ENCODE measurements at regions not wholly inside any gene's neighbourhood (a gene's known extent, or its start where the extent isn't known, plus 50 kb on each side); places are given as distances from the start of the nearest gene placed in this dataset.
"Not testable (repeated sequence)": the region's sequence is repeated elsewhere in the genome, so short reads cannot be mapped to it uniquely, and the experiment has no call there.

DNA sequence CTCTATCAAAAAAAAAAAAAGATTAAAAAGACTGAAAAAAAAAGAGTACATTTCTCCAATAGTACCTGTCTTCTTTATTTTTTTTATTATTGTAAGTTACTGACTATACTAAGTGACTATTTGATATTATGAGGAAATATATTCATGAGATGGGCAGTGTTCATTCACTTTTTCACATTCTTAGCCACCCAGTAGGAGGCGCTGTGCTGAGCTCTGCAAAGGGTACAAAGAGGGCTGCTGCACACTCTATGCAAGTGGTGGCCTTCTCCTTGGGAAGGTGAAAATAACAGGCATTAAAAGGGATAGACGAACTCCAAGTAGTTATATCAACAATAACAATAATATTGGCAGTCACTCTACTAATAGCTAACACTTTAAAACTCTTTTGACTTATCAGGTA is 1034.9 kb upstream of the FANCL start:
- Mint-ChIP-seq H3K4me1 (ENCODE audit: low read depth) (no peaks in the 10 kb centered on the region), H3K27ac (no peak overlapping the region), H3K36me3 (ENCODE audit: low read depth) (no peaks in the 10 kb centered on the region), H3K4me3 (no peak overlapping the region), H3K27me3 (no peaks in the 10 kb centered on the region), H3K9me3 (no peaks in the 10 kb centered on the region)

DNA sequence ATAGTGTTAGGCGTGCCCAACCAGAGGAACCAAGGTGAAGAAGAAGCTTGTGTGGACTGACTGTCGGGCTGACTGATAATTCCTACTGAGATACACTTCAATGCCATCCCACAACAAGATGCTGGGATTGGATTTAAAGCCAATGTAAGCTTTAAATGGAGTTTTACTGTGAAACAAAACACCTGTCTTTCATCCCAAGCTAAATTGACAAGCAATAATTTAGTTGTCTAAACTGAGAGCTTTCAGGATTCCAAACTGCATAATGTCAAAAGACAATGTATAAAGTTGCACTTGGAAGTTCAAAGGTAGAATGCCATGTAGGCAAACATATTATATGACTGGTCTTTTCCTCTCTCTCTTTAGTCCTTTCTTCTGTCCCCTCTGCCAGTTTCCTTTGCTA is 1025.3 kb upstream of the FANCL start:
- Mint-ChIP-seq H3K4me3 (no peak overlapping the region), H3K27me3 (no peaks in the 10 kb centered on the region), H3K4me1 (ENCODE audit: low read depth) (no peaks in the 10 kb centered on the region), H3K9me3 (no peaks in the 10 kb centered on the region), H3K27ac (no peak overlapping the region), H3K36me3 (ENCODE audit: low read depth) (no peaks in the 10 kb centered on the region)

DNA sequence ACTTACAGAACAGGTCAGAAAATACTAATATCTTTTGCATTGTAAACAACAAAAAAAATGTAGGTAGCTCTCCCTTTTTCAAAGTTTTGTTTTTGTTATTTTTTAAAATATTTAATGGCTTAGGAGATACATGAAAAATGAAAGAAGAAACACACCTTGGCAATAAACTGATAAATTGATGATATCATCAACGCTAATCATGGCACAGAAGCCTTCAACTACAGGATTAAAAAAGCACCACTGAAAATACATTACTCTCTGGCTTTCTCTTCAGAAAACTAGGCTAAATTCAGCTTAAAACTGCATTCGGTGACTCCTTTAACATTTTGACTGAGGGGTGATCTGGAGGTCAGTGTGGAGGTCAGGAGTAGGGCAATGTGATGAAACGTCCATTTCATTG is 1018.8 kb upstream of the FANCL start:
- no peaks in the 10 kb centered on the region for H3K36me3 Mint-ChIP-seq (ENCODE audit: low read depth)
- no peaks in the 10 kb centered on the region for H3K27me3 Mint-ChIP-seq
- H3K4me3 Mint-ChIP-seq = no peak overlapping the region
- H3K9me3 Mint-ChIP-seq = no peaks in the 10 kb centered on the region
- no peaks in the 10 kb centered on the region for H3K4me1 Mint-ChIP-seq (ENCODE audit: low read depth)
- no peak overlapping the region for H3K27ac Mint-ChIP-seq

DNA sequence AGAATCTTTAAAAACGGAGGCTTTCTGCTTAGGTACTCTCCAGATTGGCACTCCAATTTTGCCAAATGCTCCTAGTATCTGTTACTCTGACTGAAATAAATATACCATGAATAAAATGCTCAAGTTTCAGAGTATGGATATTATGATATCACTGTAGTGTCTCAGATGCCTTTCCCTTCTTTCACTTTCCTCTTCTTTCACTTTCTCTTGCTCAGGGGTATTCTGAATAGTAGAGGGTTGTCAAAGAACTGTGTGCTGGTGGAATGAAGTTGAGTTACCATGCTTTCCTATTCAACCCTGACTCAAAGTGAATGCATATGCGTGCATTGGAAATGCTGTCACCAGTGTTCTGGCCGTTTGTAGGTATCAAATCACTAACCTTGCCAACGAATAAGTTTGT is 1015.2 kb upstream of the FANCL start:
- Mint-ChIP-seq H3K36me3 (ENCODE audit: low read depth) (no peaks in the 10 kb centered on the region), H3K9me3 (no peaks in the 10 kb centered on the region), H3K27me3 (no peaks in the 10 kb centered on the region), H3K4me3 (no peak overlapping the region), H3K4me1 (ENCODE audit: low read depth) (no peaks in the 10 kb centered on the region), H3K27ac (no peak overlapping the region)

DNA sequence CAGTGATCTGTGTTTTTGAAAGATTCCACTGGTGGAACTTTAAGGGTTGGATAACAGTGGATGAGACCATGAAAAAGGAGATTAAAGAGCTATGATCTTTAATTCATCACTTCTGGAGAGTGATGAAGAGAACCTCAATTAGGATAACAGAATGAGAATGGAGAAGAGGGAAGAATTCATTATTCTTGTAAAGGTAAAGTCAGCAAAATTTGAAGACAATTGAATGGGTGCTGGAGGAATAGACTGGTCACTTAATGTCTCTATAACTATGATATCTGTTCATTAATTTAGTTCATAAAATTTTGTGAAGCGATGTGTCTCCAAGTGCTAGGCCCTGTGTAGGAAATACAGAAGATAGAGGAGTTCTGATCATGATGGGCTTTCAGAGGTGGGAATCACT is 1013.2 kb upstream of the FANCL start:
- H3K4me3 Mint-ChIP-seq = no peak overlapping the region
- H3K27me3 Mint-ChIP-seq = no peaks in the 10 kb centered on the region
- H3K27ac Mint-ChIP-seq = no peak overlapping the region
- H3K36me3 Mint-ChIP-seq (ENCODE audit: low read depth) = no peaks in the 10 kb centered on the region
- no peaks in the 10 kb centered on the region for H3K4me1 Mint-ChIP-seq (ENCODE audit: low read depth)
- no peaks in the 10 kb centered on the region for H3K9me3 Mint-ChIP-seq

DNA sequence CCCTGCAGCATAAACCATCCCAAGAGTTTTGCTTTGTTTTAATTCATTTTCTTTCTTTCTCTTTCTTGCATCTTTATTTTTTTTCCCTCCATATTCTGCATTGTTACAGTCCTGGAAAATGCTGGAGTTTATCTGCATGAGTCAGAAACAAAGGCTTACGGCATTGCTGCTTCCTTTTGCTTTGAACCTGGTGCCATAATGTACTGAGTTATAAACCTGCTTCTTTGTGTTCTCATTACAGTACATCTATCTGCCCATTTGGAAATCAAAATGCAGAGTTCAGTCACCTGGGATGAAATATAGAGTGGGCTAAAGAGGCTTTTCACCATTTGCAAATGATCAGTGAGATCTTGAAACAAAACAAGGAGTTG is 1009.2 kb upstream of the FANCL start:
- Mint-ChIP-seq H3K27me3 (no peaks in the 10 kb centered on the region), H3K9me3 (no peaks in the 10 kb centered on the region), H3K27ac (no peak overlapping the region), H3K4me1 (ENCODE audit: low read depth) (no peaks in the 10 kb centered on the region), H3K36me3 (ENCODE audit: low read depth) (no peaks in the 10 kb centered on the region), H3K4me3 (no peak overlapping the region)

DNA sequence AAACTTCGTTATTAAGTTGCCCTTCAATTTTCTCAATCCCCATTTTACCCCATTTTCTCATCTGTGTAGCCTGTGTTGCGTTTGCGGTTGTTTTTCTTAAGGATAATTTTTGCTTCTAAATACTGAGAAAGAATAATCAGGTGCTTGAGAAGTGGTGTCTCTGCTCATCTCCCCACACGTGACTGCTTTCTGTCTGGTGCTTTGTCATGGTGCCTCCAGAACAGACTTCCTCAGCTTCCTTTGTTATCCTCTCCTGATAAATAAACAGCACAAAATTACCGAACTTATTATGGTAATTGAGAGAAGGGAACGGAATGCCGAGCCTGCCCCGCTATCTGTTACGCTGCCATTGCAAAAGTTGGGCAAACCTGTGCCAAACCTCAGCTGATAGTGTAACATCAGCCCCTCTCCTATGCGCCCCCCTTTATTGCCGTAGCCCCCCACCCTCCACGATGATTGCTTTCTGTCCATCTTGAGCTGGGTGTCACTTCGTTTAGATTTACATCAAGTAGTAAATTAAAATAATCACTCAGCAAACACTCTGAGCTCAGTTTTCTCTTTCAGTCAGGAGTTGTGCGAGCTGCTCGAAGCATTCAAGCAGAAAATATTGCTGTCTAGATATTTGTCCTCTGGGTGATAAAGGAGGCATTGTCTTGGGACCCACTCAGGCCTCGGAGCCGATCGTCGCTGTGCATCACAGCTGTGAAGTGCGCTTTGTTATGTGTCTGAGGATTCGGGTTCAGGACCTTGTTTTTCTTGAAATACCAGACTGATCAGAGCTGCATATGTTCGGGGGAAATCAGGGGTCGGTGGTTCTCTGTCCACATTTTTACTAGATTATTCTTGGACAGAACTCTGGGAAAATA is 1008.5 kb upstream of the FANCL start:
- no peak overlapping the region for H3K4me3 Mint-ChIP-seq
- H3K27ac Mint-ChIP-seq = no peak overlapping the region
- no peaks in the 10 kb centered on the region for H3K27me3 Mint-ChIP-seq
- H3K9me3 Mint-ChIP-seq = no peaks in the 10 kb centered on the region
- no peaks in the 10 kb centered on the region for H3K36me3 Mint-ChIP-seq (ENCODE audit: low read depth)
- H3K4me1 Mint-ChIP-seq (ENCODE audit: low read depth) = no peaks in the 10 kb centered on the region

DNA sequence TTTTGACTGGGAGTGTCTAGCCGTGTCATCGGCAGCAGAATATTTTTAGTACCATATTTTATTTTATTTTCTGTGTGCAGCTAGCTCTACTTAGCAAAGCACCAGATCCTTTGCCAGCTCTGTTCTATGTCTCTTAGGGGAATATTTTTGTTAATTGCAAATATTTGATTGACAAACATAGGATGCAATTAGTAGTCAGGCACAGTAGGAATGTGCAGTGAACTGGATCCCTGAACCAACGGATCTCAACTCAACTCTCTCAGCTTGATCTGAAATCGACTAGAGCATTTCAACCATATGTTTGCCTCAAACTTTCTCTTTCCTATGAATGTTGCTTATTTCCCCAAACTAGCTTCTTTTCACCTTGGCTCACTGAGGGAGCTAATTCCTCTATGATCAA is 998.0 kb upstream of the FANCL start:
- Mint-ChIP-seq H3K4me3 (no peak overlapping the region), H3K4me1 (ENCODE audit: low read depth) (no peaks in the 10 kb centered on the region), H3K9me3 (no peaks in the 10 kb centered on the region), H3K27ac (no peak overlapping the region), H3K36me3 (ENCODE audit: low read depth) (no peaks in the 10 kb centered on the region), H3K27me3 (peaks cover 3% of the 10 kb centered on the region)

DNA sequence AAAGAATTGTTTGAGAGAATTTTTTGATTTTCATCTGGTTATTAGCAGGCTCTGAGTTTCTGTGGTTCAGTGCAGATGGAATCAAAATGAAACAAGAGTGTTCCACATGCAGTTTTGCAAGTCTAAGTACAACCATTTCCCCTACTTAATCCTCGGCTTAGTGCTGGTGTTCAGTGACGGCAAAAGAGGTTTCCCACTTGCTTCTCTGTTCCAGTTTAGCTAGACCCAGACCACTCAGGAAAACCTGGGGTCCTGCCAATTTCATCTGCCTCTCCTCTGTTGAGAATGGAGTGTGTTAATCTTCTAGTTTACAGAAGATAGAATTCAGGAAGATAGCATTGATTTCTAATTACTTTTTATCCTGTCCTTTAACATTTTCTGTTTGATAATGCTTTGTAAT is 996.2 kb upstream of the FANCL start:
- Mint-ChIP-seq H3K4me1 (ENCODE audit: low read depth) (no peaks in the 10 kb centered on the region), H3K27ac (no peak overlapping the region), H3K9me3 (no peaks in the 10 kb centered on the region), H3K36me3 (ENCODE audit: low read depth) (no peaks in the 10 kb centered on the region), H3K4me3 (no peak overlapping the region), H3K27me3 (peaks cover 3% of the 10 kb centered on the region)

DNA sequence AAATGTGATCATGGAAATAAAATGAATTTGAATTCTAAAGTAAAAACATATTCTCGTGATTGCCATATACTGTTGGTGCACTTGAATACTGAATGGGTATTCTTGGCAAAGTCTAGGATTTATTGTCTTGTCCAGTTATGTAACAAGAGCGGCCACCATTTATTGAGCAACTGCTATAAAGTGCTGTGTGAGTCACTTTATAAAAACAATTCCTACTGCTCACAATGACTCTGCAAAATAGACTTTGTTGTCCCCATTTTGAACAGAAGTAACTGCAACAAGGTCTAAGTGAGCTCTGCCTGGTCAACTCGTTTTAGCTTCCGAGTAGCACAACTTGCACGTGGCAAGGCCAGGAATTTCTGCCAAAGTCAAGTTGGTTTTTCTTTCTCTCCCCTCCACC is 995.6 kb upstream of the FANCL start:
- Mint-ChIP-seq H3K4me1 (ENCODE audit: low read depth) (no peaks in the 10 kb centered on the region), H3K9me3 (no peaks in the 10 kb centered on the region), H3K4me3 (no peak overlapping the region), H3K36me3 (ENCODE audit: low read depth) (no peaks in the 10 kb centered on the region), H3K27me3 (peaks cover 3% of the 10 kb centered on the region), H3K27ac (no peak overlapping the region)

DNA sequence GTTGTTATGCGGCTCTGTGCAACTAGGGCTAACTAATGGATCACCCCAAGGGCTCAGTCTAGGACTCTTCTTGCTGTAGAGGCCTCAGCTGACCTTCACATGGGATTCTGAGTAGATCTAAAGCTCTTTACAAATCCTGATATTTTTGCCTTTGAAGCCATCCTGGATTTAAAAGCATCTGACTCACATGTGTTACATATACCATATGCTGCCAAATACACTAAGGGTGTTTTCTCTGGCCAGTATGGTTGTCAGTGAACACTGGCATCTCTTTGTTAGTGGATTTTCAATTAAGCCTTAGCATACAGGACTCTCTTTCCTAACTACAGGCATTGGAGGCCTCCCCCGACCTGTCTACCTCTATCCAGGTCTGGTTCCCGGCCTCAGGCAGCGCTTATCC is 992.8 kb upstream of the FANCL start:
- Mint-ChIP-seq H3K4me3 (no peak overlapping the region), H3K4me1 (ENCODE audit: low read depth) (no peaks in the 10 kb centered on the region), H3K36me3 (ENCODE audit: low read depth) (no peaks in the 10 kb centered on the region), H3K27me3 (no peaks in the 10 kb centered on the region), H3K27ac (no peak overlapping the region), H3K9me3 (no peaks in the 10 kb centered on the region)

DNA sequence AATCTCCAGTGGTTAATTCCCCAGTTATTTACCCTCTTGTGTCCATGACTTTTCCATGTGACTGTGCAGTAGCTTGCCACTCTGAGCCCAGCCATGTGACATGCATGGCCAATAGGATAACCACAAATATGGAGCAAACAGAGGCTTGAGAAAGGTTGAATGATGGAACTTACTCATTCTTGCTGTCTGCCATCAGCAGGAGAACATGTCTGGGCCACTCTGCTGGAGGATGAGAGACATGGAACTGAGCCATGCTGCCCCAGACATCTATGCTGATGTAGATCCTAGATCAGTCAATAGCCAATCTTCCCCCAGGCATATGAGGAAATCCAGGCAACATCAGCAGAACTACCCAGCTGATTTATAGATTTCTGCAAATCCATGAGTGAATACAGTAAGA is 992.3 kb upstream of the FANCL start:
- no peaks in the 10 kb centered on the region for H3K4me1 Mint-ChIP-seq (ENCODE audit: low read depth)
- H3K27ac Mint-ChIP-seq = no peak overlapping the region
- H3K36me3 Mint-ChIP-seq (ENCODE audit: low read depth) = no peaks in the 10 kb centered on the region
- H3K9me3 Mint-ChIP-seq = no peaks in the 10 kb centered on the region
- H3K27me3 Mint-ChIP-seq = no peaks in the 10 kb centered on the region
- no peak overlapping the region for H3K4me3 Mint-ChIP-seq

DNA sequence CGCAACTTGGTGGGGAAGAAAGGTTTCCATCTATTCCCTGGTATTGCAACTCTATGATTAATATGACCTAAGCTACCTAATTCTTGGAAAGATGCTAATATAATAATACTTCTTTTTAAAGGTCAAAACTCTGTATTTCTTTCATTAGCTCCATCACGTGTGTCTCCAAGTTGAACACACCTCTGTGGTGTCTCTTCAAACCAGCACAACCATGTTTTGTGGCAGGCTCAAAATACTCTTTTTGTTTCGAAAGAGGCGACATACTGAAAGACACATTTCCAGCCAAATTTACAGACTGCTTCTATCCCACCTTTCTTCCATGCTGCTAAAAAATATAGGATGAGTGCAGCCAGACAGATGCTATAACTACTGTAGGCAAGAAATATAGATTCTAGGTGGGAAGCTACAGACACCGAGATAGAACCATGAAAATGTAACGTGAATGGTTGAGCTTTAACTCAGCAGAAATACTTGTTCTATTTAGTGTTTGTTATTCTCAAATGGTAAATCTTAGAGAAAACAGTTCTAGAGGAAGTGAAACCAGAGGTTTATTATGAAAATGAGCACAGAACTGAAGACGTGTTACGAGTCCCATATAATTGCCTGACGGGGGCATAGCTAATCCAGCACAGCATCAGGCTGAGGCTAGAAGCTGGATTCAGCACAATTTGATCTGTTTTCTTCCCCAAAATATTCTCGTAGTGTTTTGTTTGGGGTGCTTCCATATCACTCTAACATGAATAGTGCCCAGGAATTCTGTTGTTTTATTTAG is 991.5 kb upstream of the FANCL start:
- H3K36me3 Mint-ChIP-seq (ENCODE audit: low read depth) = no peaks in the 10 kb centered on the region

DNA sequence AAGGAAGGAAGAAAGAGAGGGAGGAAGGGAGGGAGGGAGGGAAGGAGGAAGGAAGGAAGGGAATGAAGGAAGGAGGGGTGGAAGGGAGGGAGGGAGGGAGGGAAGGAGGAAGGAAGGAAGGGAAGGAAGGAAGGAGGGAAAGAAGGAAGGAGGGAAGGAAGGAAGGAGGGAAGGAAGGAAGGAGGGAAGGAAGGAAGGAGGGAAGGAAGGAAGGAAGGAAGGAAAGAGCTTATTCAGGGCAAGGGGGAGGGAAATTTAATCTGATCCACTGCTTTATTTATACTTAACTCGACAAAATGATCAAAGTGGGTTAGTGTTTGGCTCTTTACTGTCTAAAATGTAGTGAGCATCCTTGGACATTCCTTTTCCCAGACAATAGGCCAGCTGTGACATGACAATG is 985.2 kb upstream of the FANCL start:
- not testable (repeated sequence) for H3K27me3 Mint-ChIP-seq; H3K9me3 Mint-ChIP-seq; H3K4me3 Mint-ChIP-seq; H3K36me3 Mint-ChIP-seq (ENCODE audit: low read depth); H3K27ac Mint-ChIP-seq; H3K4me1 Mint-ChIP-seq (ENCODE audit: low read depth)

More for the DNA sequence above, 991.5 kb upstream of the FANCL start:
- Mint-ChIP-seq H3K9me3 (no peaks in the 10 kb centered on the region), H3K4me1 (ENCODE audit: low read depth) (no peaks in the 10 kb centered on the region), H3K27ac (no peak overlapping the region), H3K27me3 (no peaks in the 10 kb centered on the region), H3K4me3 (no peak overlapping the region)

DNA sequence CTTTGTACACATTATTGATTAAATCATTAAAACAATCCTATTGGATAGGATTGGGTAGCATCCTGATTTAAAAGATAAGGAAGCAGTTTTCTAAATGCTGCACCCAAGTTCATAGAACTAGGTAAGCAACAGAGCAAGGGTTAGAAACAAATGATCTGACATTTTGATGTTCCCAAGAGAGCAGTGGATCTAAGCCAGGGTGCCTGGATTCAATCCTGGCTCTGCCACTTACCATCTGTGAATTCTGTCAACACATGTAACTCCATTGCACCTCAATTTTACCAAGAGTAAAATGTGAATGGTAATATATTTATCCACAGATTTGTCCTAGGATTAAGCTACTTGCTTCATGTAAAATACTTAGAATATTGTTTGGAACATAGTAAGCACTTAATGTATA is 982.6 kb upstream of the FANCL start:
- H3K27ac Mint-ChIP-seq = no peak overlapping the region
- H3K4me1 Mint-ChIP-seq (ENCODE audit: low read depth) = no peaks in the 10 kb centered on the region
- H3K4me3 Mint-ChIP-seq = no peak overlapping the region
- H3K27me3 Mint-ChIP-seq = no peaks in the 10 kb centered on the region
- no peaks in the 10 kb centered on the region for H3K36me3 Mint-ChIP-seq (ENCODE audit: low read depth)
- H3K9me3 Mint-ChIP-seq = no peaks in the 10 kb centered on the region

DNA sequence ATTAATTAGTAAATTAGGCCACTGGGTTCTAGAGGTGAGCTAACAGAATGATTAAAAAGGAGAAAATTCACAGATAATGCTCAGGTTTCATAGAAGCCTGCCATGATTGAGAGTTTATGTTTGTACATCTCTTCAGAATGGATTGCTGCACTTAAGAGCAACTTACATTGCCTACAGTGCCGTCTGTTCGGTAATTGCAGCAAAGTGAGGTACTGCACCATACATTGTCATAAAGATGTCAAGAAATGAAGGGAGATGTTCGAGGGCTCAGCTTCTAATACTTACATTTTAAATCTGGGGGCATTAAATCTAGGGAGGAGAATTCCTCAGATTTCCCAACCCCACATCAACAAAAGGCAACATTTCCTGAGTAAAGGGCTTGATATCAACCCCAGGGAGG is 976.2 kb upstream of the FANCL start:
- Mint-ChIP-seq H3K4me1 (ENCODE audit: low read depth) (no peaks in the 10 kb centered on the region), H3K9me3 (no peaks in the 10 kb centered on the region), H3K4me3 (no peak overlapping the region), H3K27ac (no peak overlapping the region), H3K36me3 (ENCODE audit: low read depth) (no peaks in the 10 kb centered on the region), H3K27me3 (no peaks in the 10 kb centered on the region)
